Stimulated activated CD4-positive, alpha-beta T cell treated with anti-CD3 and anti-CD28 coated beads, Interleukin-2, amount 100 ng/mL, for 48 hours (primary cell): ENCODE measurements at regions not wholly inside any gene's neighbourhood (a gene's known extent, or its start where the extent isn't known, plus 50 kb on each side); places are given as distances from the start of the nearest gene placed in this dataset.

ENCODE experiments used
- DNase-seq, 2 donors: peaks; one replicate each; pipeline ENCODE4 v3.0.0-alpha.2; 2020

- DNase-seq: no peak
These were observed 477.4 kb upstream of the MDFIC2 start for GRCh38 chr3:70789878-70790277.

- no peak for DNase-seq
These were observed 468.4 kb upstream of the MDFIC2 start for GRCh38 chr3:70780790-70781189.

- no peak for DNase-seq
These were observed 466.9 kb upstream of the MDFIC2 start for GRCh38 chr3:70779296-70779695.

- no peak for DNase-seq
These were observed 463.6 kb upstream of the MDFIC2 start for GRCh38 chr3:70776081-70776480.

- DNase-seq: no peak
These were observed 462.8 kb upstream of the MDFIC2 start for GRCh38 chr3:70775257-70775656.

- no peak for DNase-seq
These were observed 462.2 kb upstream of the MDFIC2 start for GRCh38 chr3:70774641-70775040.

GRCh38 chr3:70771426-70772147, 459.1 kb upstream of the MDFIC2 start:
- DNase-seq: no peak

GRCh38 chr3:70770650-70771049, 458.2 kb upstream of the MDFIC2 start:
- no peak for DNase-seq

GRCh38 chr3:70766301-70766700, 453.9 kb upstream of the MDFIC2 start:
- DNase-seq: no peak

- DNase-seq: no peak
These were observed 451.5 kb upstream of the MDFIC2 start for GRCh38 chr3:70763894-70764293.

GRCh38 chr3:70757658-70758057, 445.2 kb upstream of the MDFIC2 start:
- no peak for DNase-seq

GRCh38 chr3:70755526-70755925, 443.1 kb upstream of the MDFIC2 start:
- no peak for DNase-seq

- DNase-seq: no peak
These were observed 441.9 kb upstream of the MDFIC2 start for GRCh38 chr3:70754314-70754713.

- DNase-seq: no peak
These were observed 441.1 kb upstream of the MDFIC2 start for GRCh38 chr3:70753572-70753971.

GRCh38 chr3:70752051-70752450, 439.6 kb upstream of the MDFIC2 start:
- no peak for DNase-seq

- no peak for DNase-seq
These were observed 436.7 kb upstream of the MDFIC2 start for GRCh38 chr3:70749122-70749521.

- no peak for DNase-seq
These were observed 436.2 kb upstream of the MDFIC2 start for GRCh38 chr3:70748593-70748992.

- DNase-seq: no peak
These were observed 435.4 kb upstream of the MDFIC2 start for GRCh38 chr3:70747847-70748246.

GRCh38 chr3:70744536-70744935, 432.1 kb upstream of the MDFIC2 start:
- no peak for DNase-seq

- DNase-seq: no peak
These were observed 431.3 kb upstream of the MDFIC2 start for GRCh38 chr3:70743754-70744153.

GRCh38 chr3:70742081-70742480, 429.6 kb upstream of the MDFIC2 start:
- DNase-seq: no peak

- no peak for DNase-seq
These were observed 428.4 kb upstream of the MDFIC2 start for GRCh38 chr3:70740872-70741271.

GRCh38 chr3:70740071-70740470, 427.6 kb upstream of the MDFIC2 start:
- no peak for DNase-seq

- DNase-seq: no peak
These were observed 425.8 kb upstream of the MDFIC2 start for GRCh38 chr3:70738291-70738681.

- no peak for DNase-seq
These were observed 425.3 kb upstream of the MDFIC2 start for GRCh38 chr3:70737666-70738290.
